HepG2 (cell line): ENCODE measurements at regions not wholly inside any gene's neighbourhood (a gene's known extent, or its start where the extent isn't known, plus 50 kb on each side); places are given as distances from the start of the nearest gene placed in this dataset.

Source experiments
- AKAP8 ChIP-seq: sonication (generic); formaldehyde crosslinking; IDR thresholded peaks from 2 replicates; pipeline ENCODE4 v1.5.1; 2020; ENCODE audit warnings: mild to moderate bottlenecking, missing genetic modification reagents
- HOXD1 ChIP-seq: sonication (generic); formaldehyde crosslinking; IDR thresholded peaks from 2 replicates; pipeline ENCODE4 v1.5.0; 2020; ENCODE audit warnings: missing genetic modification reagents
- JUND ChIP-seq: sonication (generic); formaldehyde crosslinking; IDR thresholded peaks from 2 replicates; pipeline ENCODE4 v1.8.0; 2022; ENCODE audit warnings: mild to moderate bottlenecking, missing genetic modification reagents
- POLR2A ChIP-seq, 2 experiments: IDR thresholded peaks; 2 replicates each; pipeline ENCODE4 v1.6.1; 2011; ENCODE audit warnings: low read depth in 2 of 2, low read length in 2 of 2, mild to moderate bottlenecking in 1 of 2, moderate library complexity in 1 of 2; ENCODE audit not compliant: insufficient read depth in 1 of 2
- TCF7L2 ChIP-seq: IDR thresholded peaks from 2 replicates; pipeline ENCODE4 v1.6.1; 2011; ENCODE audit warnings: mild to moderate bottlenecking, low read depth, low read length, moderate library complexity
- ZFP37 ChIP-seq: sonication (generic); formaldehyde crosslinking; IDR thresholded peaks from 2 replicates; pipeline ENCODE4 v1.4.0; 2020; ENCODE audit warnings: missing genetic modification reagents, borderline replicate concordance
- ZNF839 ChIP-seq: sonication (generic); formaldehyde crosslinking; IDR thresholded peaks from 2 replicates; pipeline ENCODE4 v1.4.0; 2020; ENCODE audit warnings: missing genetic modification reagents, mild to moderate bottlenecking, borderline replicate concordance
- TF ChIP-seq, protein P1 (sequence below): sonication (generic); formaldehyde crosslinking; IDR thresholded peaks from 2 replicates; pipeline ENCODE4 v1.5.0; 2020; ENCODE audit warnings: mild to moderate bottlenecking, missing genetic modification reagents, moderate library complexity

DNA sequence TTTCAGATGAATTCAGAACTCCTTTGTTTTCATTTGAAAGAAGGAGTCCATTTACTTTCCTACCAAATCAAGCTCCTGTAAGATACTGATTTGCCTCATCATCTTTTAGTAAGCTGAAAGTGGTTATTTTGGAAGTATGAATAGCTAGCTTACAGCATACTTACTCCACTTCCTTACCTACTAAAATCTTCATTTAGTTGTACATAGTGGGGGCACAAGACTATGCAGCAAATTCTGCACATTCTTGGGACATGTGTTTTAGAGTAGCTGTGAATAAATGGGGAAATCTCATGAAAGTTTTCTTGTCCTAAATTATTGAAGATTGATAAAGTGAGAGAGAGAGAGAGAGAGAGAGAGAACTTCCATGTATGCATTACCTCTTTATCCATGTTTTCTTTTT is 256.3 kb downstream of the OGFRL1 start:
- TF ChIP-seq HOXD1 (CRISPR knock-in tag) (no peak), POLR2A (IDR thresholded peaks at IDR 0.05; ENCODE audit: insufficient read depth in 1 of 2, low read depth in 2 of 2, low read length in 2 of 2) (no peak), JUND (no peak), ZFP37 (no peak), TCF7L2 (no peak), ZNF839 (no peak), AKAP8 (CRISPR knock-in tag) (no peak)
- TF ChIP-seq, protein P1, sequence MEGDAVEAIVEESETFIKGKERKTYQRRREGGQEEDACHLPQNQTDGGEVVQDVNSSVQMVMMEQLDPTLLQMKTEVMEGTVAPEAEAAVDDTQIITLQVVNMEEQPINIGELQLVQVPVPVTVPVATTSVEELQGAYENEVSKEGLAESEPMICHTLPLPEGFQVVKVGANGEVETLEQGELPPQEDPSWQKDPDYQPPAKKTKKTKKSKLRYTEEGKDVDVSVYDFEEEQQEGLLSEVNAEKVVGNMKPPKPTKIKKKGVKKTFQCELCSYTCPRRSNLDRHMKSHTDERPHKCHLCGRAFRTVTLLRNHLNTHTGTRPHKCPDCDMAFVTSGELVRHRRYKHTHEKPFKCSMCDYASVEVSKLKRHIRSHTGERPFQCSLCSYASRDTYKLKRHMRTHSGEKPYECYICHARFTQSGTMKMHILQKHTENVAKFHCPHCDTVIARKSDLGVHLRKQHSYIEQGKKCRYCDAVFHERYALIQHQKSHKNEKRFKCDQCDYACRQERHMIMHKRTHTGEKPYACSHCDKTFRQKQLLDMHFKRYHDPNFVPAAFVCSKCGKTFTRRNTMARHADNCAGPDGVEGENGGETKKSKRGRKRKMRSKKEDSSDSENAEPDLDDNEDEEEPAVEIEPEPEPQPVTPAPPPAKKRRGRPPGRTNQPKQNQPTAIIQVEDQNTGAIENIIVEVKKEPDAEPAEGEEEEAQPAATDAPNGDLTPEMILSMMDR (CRISPR knock-in tag): no peak
